Adrenal gland (tissue), 5 donors: ENCODE measurements at regions not wholly inside any gene's neighbourhood (a gene's known extent, or its start where the extent isn't known, plus 50 kb on each side); places are given as distances from the start of the nearest gene placed in this dataset.

Experiments
- CTCF ChIP-seq, 6 experiments: fragments of 450-650 bp in 4 of 6; fragments of 200-600 bp in 2 of 6; sonication (generic) in 1 of 6; IDR thresholded peaks; 1 replicate in 5 of 6; 2 replicates in 1 of 6; pipeline versions ENCODE4 v1.5.1 to v1.8.0; 2016 to 2021; ENCODE audit warnings: antibody characterized with exemption in 6 of 6, mild to moderate bottlenecking in 2 of 6, moderate library complexity in 1 of 6
- POLR2A ChIP-seq, 2 donors: fragments of 450-650 bp; IDR thresholded peaks; one replicate each; pipeline ENCODE4 v1.6.1; 2017; ENCODE audit warnings: antibody characterized with exemption in 2 of 2, mild to moderate bottlenecking in 2 of 2, moderate library complexity in 1 of 2
- donor health status: DM: no; HTN: no; CAD: no.

GRCh38 chr11:90589735-90590134 lies 366.9 kb upstream of the CHORDC1 start:
- TF ChIP-seq CTCF (IDR thresholded peaks at IDR 0.05) (no peak), POLR2A (IDR thresholded peaks at IDR 0.05) (no peak)
